Naive B cell (primary cell): ENCODE measurements at regions not wholly inside any gene's neighbourhood (a gene's known extent, or its start where the extent isn't known, plus 50 kb on each side); places are given as distances from the start of the nearest gene placed in this dataset.

Experiments used
- ATAC-seq, 2 donors: fragments of 150-1000 bp; cut with Tn5 transposase; 2 replicates each; pipeline ENCODE4 v1.10.0; 2021; ENCODE audit warnings: low read depth in 2 of 2, mild to moderate bottlenecking in 2 of 2, moderate library complexity in 2 of 2
- DNase-seq: peaks from one replicate; pipeline ENCODE4 v3.0.0; 2022
- H3K27ac Mint-ChIP-seq, 6 donors: one replicate each; pipeline ENCODE4 v1.8.0; 2020 to 2022; ENCODE audit warnings: mild to moderate bottlenecking in 6 of 6, mixed read lengths in 6 of 6, moderate library complexity in 5 of 6, inconsistent platforms in 2 of 6
- H3K27me3 Mint-ChIP-seq, 3 donors: one replicate each; pipeline ENCODE4 v1.8.0; 2021 to 2022; ENCODE audit warnings: mixed read lengths in 3 of 3, mild to moderate bottlenecking in 1 of 3
- H3K36me3 Mint-ChIP-seq, 2 donors: one replicate each; pipeline ENCODE4 v1.8.0; 2020 to 2022; ENCODE audit warnings: mixed read lengths in 2 of 2, inconsistent platforms in 1 of 2, mild to moderate bottlenecking in 1 of 2
- H3K4me1 Mint-ChIP-seq, 3 donors: one replicate each; pipeline ENCODE4 v1.8.0; 2020 to 2022; ENCODE audit warnings: mixed read lengths in 3 of 3, inconsistent platforms in 1 of 3, mild to moderate bottlenecking in 1 of 3, moderate library complexity in 1 of 3
- H3K4me3 Mint-ChIP-seq, 8 donors: one replicate each; pipeline ENCODE4 v1.8.0; 2020 to 2022; ENCODE audit warnings: mild to moderate bottlenecking in 8 of 8, mixed read lengths in 8 of 8, moderate library complexity in 8 of 8, inconsistent platforms in 2 of 8
- H3K9me3 Mint-ChIP-seq, 7 donors: one replicate each; pipeline ENCODE4 v1.8.0; 2020 to 2022; ENCODE audit warnings: mixed read lengths in 7 of 7, mild to moderate bottlenecking in 5 of 7, inconsistent platforms in 2 of 7, moderate library complexity in 1 of 7

GRCh38 chr18:37636831-37637477, 71.4 kb upstream of the CELF4 start:
- H3K9me3 Mint-ChIP-seq = peaks cover 0 to 8% (median 3%) of the 10 kb centered on the region in 7 donors
- H3K27ac Mint-ChIP-seq = no peak overlapping the region
- H3K4me1 Mint-ChIP-seq = no peaks in the 10 kb centered on the region
- DNase-seq = no peak
- no peaks in the 10 kb centered on the region for H3K36me3 Mint-ChIP-seq
- H3K27me3 Mint-ChIP-seq = no peaks in the 10 kb centered on the region
- H3K4me3 Mint-ChIP-seq = no peak overlapping the region
- ATAC-seq = no peak

GRCh38 chr18:37634516-37634915, 68.9 kb upstream of the CELF4 start:
- Mint-ChIP-seq H3K36me3 (no peaks in the 10 kb centered on the region), H3K9me3 (peaks cover 0 to 9% (median 5%) of the 10 kb centered on the region in 7 donors), H3K27ac (no peak overlapping the region), H3K27me3 (no peaks in the 10 kb centered on the region), H3K4me3 (no peak overlapping the region), H3K4me1 (no peaks in the 10 kb centered on the region)
- ATAC-seq = no peak
- DNase-seq = no peak

- Mint-ChIP-seq H3K27ac (no peak overlapping the region), H3K4me3 (no peak overlapping the region), H3K27me3 (peaks cover 0 to 9% (median 0%) of the 10 kb centered on the region in 3 donors), H3K4me1 (no peaks in the 10 kb centered on the region), H3K36me3 (no peaks in the 10 kb centered on the region), H3K9me3 (peaks cover 0 to 6% (median 5%) of the 10 kb centered on the region in 7 donors)
- DNase-seq = no peak
- ATAC-seq = no peak
These were observed 65.8 kb upstream of the CELF4 start for GRCh38 chr18:37631422-37631821.

- Mint-ChIP-seq H3K4me1 (no peaks in the 10 kb centered on the region), H3K9me3 (peaks cover 0 to 6% (median 5%) of the 10 kb centered on the region in 7 donors), H3K4me3 (no peak overlapping the region), H3K27ac (no peak overlapping the region), H3K36me3 (no peaks in the 10 kb centered on the region), H3K27me3 (peaks cover 0 to 9% (median 0%) of the 10 kb centered on the region in 3 donors)
- DNase-seq (no peak), ATAC-seq (no peak)
These were observed 64.7 kb upstream of the CELF4 start for GRCh38 chr18:37630334-37630733.

- H3K4me3 Mint-ChIP-seq = no peak overlapping the region
- no peak overlapping the region for H3K27ac Mint-ChIP-seq
- H3K27me3 Mint-ChIP-seq = peaks cover 0 to 9% (median 0%) of the 10 kb centered on the region in 3 donors
- no peak for ATAC-seq
- H3K36me3 Mint-ChIP-seq = no peaks in the 10 kb centered on the region
- no peak for DNase-seq
- peaks cover 0 to 11% (median 2%) of the 10 kb centered on the region in 7 donors for H3K9me3 Mint-ChIP-seq
- no peaks in the 10 kb centered on the region for H3K4me1 Mint-ChIP-seq
These were observed 63.0 kb upstream of the CELF4 start for GRCh38 chr18:37628470-37629220.

- Mint-ChIP-seq H3K27ac (no peak overlapping the region), H3K4me1 (no peaks in the 10 kb centered on the region), H3K9me3 (peaks cover 0 to 11% (median 2%) of the 10 kb centered on the region in 7 donors), H3K36me3 (no peaks in the 10 kb centered on the region), H3K27me3 (peaks cover 0 to 9% (median 0%) of the 10 kb centered on the region in 3 donors), H3K4me3 (no peak overlapping the region)
- DNase-seq (no peak), ATAC-seq (no peak)
These were observed 58.7 kb upstream of the CELF4 start for GRCh38 chr18:37624318-37624717.

- H3K4me3 Mint-ChIP-seq = no peak overlapping the region
- ATAC-seq (no peak), DNase-seq (no peak)
- H3K36me3 Mint-ChIP-seq = no peaks in the 10 kb centered on the region
- no peak overlapping the region for H3K27ac Mint-ChIP-seq
- no peaks in the 10 kb centered on the region for H3K27me3 Mint-ChIP-seq
- peaks cover 2 to 10% (median 5%) of the 10 kb centered on the region in 7 donors for H3K9me3 Mint-ChIP-seq
- H3K4me1 Mint-ChIP-seq = no peaks in the 10 kb centered on the region
These were observed 54.4 kb upstream of the CELF4 start for GRCh38 chr18:37619964-37620363.

- Mint-ChIP-seq H3K4me3 (no peak overlapping the region), H3K36me3 (no peaks in the 10 kb centered on the region), H3K9me3 (peaks cover 0 to 6% (median 4%) of the 10 kb centered on the region in 7 donors), H3K4me1 (no peaks in the 10 kb centered on the region), H3K27me3 (no peaks in the 10 kb centered on the region), H3K27ac (no peak overlapping the region)
- no peak for DNase-seq
- ATAC-seq = no peak
These were observed 52.0 kb upstream of the CELF4 start for GRCh38 chr18:37617623-37618022.
